ENCODE measurements at regions not wholly inside any gene's neighbourhood (a gene's known extent, or its start where the extent isn't known, plus 50 kb on each side); places are given as distances from the start of the nearest gene placed in this dataset.
"Not testable (repeated sequence)": the region's sequence is repeated elsewhere in the genome, so short reads cannot be mapped to it uniquely, and the experiment has no call there.

- DNase-seq (ENCODE audit: low read depth in 1 of 2, low spot score in 1 of 2), result no peak
These were observed 247.5 kb upstream of the PRKX start for GRCh38 chrX:3960952-3961351.

DNA sequence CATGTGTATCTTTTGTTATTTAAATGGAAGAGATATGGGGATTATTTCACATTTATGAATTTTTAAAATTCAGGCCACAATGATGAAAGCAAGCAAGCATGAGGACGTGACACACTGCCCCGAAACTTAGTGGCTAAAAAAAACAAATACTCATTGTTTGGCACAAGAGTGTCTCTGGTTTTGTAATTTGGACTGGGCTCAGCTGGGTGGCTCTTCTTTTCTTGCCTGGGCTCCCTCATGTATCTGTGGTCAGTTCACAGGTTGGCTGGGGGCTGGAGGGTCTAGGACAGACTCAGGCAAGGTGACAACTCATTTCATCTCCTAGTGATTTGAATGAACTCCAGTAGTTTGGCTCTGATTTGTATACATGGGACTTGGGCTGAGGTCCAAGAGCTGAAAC is 238.4 kb upstream of the PRKX start:
- no peak for DNase-seq (ENCODE audit: low read depth in 1 of 2, low spot score in 1 of 2)

DNA sequence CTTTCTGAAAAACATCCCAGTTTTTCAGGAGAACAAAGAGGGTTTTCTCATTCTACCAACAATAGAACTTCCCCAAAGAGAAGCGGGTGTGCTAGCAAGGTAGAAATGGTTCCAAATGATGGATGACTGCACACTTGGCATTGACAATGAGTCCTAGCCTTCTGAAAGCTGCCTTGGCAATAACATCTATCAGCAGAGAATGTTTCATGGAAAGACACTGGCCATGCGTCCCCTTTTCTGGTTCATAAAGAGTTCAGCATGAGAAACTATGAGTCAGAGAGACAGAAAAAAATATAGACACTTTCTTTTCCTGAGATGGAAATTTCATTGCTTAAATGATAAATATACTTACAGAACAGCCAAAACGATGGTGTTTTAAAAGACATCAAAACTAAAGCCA is 236.9 kb upstream of the PRKX start:
- DNase-seq (ENCODE audit: low read depth in 1 of 2, low spot score in 1 of 2), result no peak

- DNase-seq (ENCODE audit: low read depth in 1 of 2, low spot score in 1 of 2), result no peak
These were observed 230.5 kb upstream of the PRKX start for GRCh38 chrX:3943965-3944364.

DNA sequence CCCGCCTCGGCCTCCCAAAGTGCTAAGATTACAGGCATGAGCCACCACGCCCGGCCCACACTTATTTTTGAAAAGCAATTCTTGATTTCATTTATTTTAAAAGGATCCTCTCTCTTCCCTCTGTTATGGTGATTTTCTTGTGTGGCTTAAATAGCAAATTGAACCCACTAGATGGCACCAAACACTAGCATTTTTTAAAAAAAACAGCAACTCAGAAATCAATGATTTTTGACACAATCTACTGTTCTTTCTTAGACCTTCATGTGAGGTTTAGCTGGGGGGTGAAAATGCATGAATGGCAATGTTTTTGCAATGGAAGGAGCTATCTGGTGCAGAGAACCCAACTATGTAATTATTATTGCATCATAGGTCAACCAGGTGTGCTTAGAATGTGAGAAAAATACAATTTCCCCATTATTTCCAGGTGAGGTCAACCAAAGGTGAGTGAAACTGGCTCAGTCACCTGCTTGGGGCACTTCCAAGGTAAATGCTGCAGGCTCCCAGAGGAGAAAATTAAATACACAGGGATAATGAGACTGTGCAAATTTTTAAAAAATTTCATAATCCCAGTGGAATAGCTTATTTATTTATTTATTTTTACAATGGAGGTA is 226.7 kb upstream of the PRKX start:
- DNase-seq (ENCODE audit: low read depth in 1 of 2, low spot score in 1 of 2), result no peak

DNA sequence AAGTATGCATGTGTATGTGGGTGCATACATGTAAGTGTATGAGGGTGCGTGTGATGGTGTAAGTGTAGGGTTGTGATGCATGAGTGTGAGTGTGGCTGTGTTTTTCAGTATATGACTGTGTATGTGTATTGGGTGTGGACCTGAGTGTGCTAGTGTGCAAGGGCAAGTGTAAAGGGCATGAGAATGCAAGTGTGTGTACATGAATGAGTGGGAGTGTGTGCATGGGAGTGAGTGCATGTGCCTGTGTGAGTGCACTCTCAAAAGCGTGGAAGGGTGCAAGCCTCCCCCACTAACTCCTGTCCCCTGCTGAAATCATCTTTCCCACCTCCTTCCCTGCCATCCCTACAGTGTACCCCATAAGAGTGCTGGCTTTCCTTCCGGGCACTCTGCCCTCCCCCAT is 225.1 kb upstream of the PRKX start:
- no peak for DNase-seq (ENCODE audit: low read depth in 1 of 2, low spot score in 1 of 2)

DNA sequence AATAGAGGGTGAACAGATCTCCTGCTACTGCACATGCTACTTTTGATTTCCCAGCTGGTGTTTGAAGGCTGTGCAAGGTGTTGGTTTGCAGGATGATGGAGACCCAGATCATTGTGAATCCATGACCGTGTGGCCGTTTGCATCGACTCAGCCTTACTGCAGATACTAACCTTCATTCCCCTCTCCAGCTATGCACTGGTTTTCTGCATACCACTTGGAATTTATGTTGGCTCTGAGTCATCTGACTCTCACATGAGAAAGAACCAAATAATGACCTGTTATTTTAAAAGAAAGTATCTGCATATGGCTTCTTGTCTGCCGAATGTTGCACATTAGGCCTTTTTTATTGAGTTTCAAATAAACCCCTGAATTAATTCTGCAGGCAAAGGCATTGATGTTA is 221.7 kb upstream of the PRKX start:
- not testable (repeated sequence) for DNase-seq (ENCODE audit: low read depth in 1 of 2, low spot score in 1 of 2)

GRCh38 chrX:3920424-3921017 is 207.1 kb upstream of the PRKX start:
- DNase-seq (ENCODE audit: low read depth in 1 of 2, low spot score in 1 of 2), result not testable (repeated sequence)

DNA sequence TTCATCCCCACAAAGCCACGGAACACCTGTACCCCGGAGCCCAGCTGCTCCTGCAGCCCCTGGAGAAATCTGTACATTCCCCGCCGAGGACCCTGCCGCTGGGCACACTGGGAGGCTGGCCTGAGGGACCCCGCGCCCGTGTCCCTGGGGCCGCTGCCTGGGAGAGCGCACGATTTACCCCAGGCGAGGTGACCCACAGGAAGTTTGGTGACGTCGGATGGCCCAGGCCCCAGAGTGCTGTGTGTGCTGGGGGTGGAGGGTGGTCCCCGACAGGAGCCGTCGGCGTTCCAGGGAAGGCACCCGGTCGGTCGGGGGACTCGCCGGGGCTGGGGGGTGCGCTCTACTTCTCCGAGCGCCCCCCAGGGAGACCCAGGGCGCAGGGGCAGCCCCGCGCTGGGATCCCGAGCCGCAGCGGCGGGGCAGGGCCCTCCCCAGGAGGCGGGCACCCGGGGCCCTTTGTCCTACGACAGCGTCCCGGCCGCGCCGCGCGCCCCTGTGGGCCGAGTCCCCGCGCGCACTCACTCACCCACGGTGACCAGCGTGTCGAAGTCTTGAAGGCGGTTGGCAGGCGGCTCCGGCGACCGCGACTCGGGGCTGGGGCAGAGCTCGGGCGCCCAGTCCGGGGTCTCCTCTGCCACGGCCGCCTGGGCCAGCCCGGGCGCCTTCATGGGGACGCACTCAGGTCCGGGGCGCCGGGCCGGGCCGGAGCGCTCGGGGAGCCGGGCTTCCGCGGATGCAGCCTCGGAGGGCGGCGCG is 206.4 kb upstream of the PRKX start:
- not testable (repeated sequence) for DNase-seq (ENCODE audit: low read depth in 1 of 2, low spot score in 1 of 2)

GRCh38 chrX:3914813-3915212 is 201.4 kb upstream of the PRKX start:
- DNase-seq (ENCODE audit: low read depth in 1 of 2, low spot score in 1 of 2), result not testable (repeated sequence)

GRCh38 chrX:3914059-3914458 is 200.6 kb upstream of the PRKX start:
- not testable (repeated sequence) for DNase-seq (ENCODE audit: low read depth in 1 of 2, low spot score in 1 of 2)

DNA sequence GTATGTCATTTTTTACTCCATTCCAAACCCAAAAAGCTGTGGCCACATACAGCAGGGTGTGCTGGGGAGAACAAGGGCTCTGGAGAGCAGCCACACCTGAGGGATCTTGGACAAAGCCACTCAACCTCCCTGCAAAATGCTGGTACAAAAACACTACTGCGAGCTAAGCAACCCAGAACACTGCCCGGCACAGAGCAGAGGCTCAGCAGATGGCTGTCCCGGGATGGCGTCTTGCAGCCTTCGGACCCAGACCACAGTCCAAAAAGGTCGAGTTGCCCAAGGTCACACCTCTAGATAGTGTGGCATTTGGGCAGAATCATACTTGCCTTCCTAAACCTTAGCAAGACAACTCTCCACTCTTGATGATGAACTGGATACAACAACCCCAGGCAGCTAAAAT is 197.6 kb upstream of the PRKX start:
- DNase-seq (ENCODE audit: low read depth in 1 of 2, low spot score in 1 of 2), result not testable (repeated sequence)

DNA sequence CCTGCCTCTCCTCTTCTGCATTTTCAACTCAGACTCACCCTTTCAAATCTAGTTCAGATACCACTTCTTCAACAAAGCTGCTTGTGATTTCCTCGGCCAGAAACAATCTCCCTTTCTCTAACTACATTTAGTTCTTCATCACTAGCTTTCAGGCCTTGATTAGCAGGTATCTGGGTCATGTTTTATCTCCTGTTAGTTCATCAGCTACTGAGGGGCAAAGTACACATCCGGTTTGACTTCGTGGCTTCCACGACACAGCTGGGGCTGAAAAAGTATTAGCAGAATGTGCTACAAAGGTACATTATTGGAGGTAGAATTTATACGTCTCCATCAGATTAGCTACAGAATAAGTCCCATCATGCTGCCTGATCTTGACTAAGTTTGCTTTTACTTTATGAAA is 197.2 kb upstream of the PRKX start:
- not testable (repeated sequence) for DNase-seq (ENCODE audit: low read depth in 1 of 2, low spot score in 1 of 2)

- DNase-seq (ENCODE audit: low read depth in 1 of 2, low spot score in 1 of 2), result not testable (repeated sequence)
These were observed 192.2 kb upstream of the PRKX start for GRCh38 chrX:3905522-3906258.

DNA sequence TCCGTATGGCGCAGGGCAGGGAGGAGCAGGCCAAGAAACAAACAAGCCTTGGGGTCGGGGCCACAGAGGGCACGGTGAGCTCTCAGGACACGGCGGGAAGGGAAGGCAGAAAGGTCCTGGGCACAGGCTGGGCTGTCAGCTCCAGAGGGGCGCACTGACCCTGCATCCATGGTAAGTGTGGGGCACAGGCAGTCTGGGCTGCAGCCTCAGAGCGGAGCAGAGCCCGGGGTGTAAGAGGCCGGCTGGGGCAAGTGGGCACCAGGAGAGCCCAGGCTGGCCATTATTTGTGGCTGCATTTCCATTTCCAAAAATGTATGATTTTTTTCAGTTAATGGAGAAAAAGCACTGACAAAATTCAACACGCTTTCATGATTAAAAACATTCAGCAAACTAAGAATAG is 188.8 kb upstream of the PRKX start:
- not testable (repeated sequence) for DNase-seq (ENCODE audit: low read depth in 1 of 2, low spot score in 1 of 2)

DNA sequence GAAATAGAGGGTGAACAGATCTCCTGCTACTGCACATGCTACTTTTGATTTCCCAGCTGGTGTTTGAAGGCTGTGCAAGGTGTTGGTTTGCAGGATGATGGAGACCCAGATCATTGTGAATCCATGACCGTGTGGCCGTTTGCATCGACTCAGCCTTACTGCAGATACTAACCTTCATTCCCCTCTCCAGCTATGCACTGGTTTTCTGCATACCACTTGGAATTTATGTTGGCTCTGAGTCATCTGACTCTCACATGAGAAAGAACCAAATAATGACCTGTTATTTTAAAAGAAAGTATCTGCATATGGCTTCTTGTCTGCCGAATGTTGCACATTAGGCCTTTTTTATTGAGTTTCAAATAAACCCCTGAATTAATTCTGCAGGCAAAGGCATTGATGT is 183.3 kb upstream of the PRKX start:
- DNase-seq (ENCODE audit: low read depth in 1 of 2, low spot score in 1 of 2), result not testable (repeated sequence)

DNA sequence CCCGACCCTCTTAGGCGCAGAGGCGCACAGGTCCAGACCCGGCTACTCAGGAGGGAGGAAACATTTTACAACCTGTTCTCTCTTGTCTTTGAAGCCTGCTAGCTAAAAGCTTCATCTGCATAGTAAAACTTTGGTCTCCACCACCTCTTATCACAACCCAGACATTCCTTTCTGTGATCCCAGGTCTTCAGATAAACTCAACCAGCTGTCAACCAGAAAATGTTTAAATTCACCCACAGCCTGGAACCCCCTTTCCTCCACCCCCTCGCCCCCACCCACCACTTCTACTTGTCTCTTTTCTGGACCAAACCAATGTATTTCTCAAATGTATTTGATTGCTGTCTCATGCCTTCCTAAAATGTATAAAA is 169.1 kb upstream of the PRKX start:
- not testable (repeated sequence) for DNase-seq (ENCODE audit: low read depth in 1 of 2, low spot score in 1 of 2)

DNA sequence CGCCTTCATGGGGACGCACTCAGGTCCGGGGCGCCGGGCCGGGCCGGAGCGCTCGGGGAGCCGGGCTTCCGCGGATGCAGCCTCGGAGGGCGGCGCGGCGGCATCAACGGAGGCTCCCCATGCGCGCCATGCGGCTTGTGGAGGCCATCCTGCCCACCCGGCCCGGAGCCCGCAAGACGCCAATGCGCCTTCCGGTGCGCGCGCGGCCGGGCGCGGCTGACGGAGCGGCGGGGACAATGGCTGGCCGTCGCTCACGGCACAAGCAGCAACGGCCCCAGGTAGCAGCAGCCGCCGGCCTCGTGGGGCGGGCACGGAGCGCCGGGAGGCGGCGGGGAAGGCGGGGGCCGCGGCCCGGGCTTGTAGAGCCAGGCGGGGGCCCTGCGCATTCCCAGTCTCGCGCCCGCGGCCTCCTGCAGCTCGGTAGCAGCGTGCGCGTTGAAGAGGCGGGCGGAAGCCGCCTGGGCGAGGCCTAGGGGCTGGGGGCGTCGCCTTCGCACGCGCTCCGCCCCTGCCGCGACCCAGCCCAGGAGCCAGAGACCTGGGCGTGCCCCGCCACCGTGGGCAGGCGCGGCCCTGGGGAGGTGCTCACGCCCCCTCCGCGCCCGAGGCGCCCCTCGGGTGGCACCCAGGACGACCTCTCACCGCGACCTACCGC is 168.6 kb upstream of the PRKX start:
- DNase-seq (ENCODE audit: low read depth in 1 of 2, low spot score in 1 of 2), result not testable (repeated sequence)

DNA sequence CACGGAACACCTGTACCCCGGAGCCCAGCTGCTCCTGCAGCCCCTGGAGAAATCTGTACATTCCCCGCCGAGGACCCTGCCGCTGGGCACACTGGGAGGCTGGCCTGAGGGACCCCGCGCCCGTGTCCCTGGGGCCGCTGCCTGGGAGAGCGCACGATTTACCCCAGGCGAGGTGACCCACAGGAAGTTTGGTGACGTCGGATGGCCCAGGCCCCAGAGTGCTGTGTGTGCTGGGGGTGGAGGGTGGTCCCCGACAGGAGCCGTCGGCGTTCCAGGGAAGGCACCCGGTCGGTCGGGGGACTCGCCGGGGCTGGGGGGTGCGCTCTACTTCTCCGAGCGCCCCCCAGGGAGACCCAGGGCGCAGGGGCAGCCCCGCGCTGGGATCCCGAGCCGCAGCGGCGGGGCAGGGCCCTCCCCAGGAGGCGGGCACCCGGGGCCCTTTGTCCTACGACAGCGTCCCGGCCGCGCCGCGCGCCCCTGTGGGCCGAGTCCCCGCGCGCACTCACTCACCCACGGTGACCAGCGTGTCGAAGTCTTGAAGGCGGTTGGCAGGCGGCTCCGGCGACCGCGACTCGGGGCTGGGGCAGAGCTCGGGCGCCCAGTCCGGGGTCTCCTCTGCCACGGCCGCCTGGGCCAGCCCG is 167.9 kb upstream of the PRKX start:
- not testable (repeated sequence) for DNase-seq (ENCODE audit: low read depth in 1 of 2, low spot score in 1 of 2)

- DNase-seq (ENCODE audit: low read depth in 1 of 2, low spot score in 1 of 2), result not testable (repeated sequence)
These were observed 162.9 kb upstream of the PRKX start for GRCh38 chrX:3876393-3876792.

GRCh38 chrX:3875638-3876037 is 162.2 kb upstream of the PRKX start:
- not testable (repeated sequence) for DNase-seq (ENCODE audit: low read depth in 1 of 2, low spot score in 1 of 2)
